SH-SY5Y (cell line): ENCODE measurements at regions not wholly inside any gene's neighbourhood (a gene's known extent, or its start where the extent isn't known, plus 50 kb on each side); places are given as distances from the start of the nearest gene placed in this dataset.
A peak's percentile ranks its signal among the peaks of the same experiment; 100 is the strongest.

Experiments used
- GATA2 ChIP-seq: IDR thresholded peaks from 2 replicates; pipeline ENCODE4 v1.6.1; 2011; ENCODE audit warnings: mild to moderate bottlenecking, low read depth, low read length
- GATA3 ChIP-seq: IDR thresholded peaks from 2 replicates; pipeline ENCODE4 v1.6.1; 2011; ENCODE audit warnings: low read depth, mild to moderate bottlenecking, low read length, moderate library complexity

GRCh38 chr10:3016016-3016415 is 51.3 kb upstream of the PFKP start:
- no peak for TF ChIP-seq GATA3
- no peak for TF ChIP-seq GATA2

- TF ChIP-seq GATA2 (no peak), GATA3 (no peak)
These were observed 52.4 kb upstream of the PFKP start for GRCh38 chr10:3014968-3015367.

- TF ChIP-seq GATA3 (no peak), GATA2 (no peak)
These were observed 55.1 kb upstream of the PFKP start for GRCh38 chr10:3012223-3012622.

DNA sequence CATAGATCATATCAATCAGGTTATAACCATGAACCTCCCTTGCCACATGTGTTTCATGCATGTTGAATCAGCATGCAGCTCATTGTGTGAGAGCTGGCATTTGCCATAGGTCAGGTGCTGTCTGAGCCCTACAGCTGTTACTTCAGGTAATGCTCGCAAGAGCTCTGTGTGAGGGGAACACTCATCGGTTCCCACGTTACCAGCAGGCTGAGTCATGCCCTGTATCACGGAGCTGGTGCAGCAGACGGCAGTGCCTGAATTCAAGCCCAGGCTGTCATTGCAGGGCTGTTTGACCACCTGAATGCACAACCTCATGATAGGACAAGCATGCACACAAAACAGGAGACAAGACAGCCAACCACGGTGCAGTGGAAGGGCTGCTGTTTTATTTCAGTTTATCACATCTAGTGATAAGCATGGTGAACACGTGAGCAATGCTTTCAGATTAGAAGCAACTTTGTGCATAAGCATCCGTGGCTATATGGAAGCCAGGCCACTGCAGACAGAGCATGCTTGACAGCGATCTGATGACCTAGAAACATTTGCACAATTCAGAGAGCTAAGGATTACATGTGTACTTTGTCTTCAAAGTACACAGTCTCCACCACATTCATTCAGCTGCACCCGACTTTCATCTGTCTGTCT is 56.4 kb upstream of the PFKP start:
- 0 out of 2 replicates have a peak, but pooled peaks have one; percentile 29 for TF ChIP-seq GATA3
- TF ChIP-seq GATA2: peak; percentile 84

DNA sequence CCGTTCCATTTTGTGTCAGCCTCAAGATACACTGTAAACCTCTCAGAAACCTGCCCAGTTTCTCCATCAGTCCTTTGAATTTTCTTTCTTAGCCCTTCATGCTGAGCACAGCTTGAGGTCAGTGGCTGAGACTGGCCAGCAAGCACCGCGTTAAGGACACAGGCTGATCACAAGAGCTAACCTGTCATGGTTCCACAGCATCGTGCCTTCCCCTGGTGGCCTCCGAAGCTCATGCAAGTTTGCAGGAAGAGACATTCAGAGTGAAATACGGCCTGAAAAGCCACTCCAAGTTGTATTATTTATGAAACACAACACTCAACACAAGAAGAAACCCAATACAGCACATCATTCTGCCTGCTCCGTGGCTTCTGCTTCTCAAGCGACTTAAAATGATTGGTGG is 57.0 kb upstream of the PFKP start:
- TF ChIP-seq GATA2: no peak

DNA sequence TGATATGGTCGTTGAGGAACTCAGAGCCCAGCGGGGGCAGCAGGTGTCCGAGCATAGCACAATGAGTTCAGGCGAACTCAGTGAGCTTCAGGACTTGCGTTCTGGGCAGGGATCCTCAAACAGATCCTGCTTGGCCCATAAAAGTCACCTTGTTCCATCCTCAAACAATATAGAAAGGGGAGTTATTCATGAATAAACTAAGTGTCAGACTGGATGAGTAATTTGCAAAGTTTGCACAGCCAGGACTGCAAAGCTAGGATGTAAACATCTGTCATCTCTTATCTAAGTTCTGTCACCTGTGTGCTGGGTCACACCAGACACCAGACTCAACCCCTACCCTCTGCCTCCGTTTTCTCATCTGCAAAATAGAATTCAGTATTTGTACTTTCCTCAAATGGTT is 58.0 kb upstream of the PFKP start:
- TF ChIP-seq GATA2 (no peak), GATA3 (no peak)

- TF ChIP-seq GATA3: no peak
- TF ChIP-seq GATA2: no peak
These were observed 58.7 kb upstream of the PFKP start for GRCh38 chr10:3008518-3009195.

DNA sequence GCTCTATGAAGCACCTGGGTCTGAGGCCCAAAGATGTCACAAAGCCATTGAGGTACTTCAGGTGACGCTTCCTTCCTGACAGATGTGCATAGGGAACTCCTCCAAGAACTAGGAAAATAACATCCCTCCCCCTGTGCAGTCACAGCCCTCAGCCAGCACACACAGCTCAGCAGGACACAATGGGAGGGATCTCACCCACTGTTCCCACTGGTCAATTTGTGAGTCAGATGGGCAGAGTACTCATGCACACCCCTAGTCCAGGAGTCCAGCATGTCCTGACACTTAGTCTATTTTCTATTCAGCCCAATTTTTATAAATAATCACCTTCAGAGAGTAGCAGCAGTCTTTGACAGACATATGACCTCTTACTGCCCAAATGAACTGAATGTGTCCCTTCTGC is 60.7 kb upstream of the PFKP start:
- TF ChIP-seq GATA2 (no peak), GATA3 (no peak)

- TF ChIP-seq GATA3 (no peak), GATA2 (no peak)
These were observed 61.3 kb upstream of the PFKP start for GRCh38 chr10:3006093-3006492.

DNA sequence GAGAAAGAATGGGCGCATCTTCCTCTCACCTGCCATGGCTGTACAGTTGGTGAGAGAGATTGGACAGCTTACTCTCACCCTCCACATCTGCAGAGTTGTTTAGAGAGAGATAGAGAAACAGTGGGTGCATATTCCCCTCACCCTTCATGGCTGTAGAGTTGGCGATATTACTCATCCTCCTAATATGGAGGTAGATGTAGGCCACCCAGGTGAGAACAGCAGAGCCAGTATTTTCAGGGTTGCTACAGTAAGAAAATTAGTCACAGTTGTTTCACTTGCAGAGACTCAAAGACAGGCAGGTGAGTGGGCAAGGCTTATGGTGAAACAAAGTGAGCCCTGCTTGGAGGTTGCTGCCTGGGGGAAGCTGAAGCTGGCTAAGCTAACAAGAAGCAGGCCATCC is 65.0 kb upstream of the PFKP start:
- TF ChIP-seq GATA3 (no peak), GATA2 (no peak)

DNA sequence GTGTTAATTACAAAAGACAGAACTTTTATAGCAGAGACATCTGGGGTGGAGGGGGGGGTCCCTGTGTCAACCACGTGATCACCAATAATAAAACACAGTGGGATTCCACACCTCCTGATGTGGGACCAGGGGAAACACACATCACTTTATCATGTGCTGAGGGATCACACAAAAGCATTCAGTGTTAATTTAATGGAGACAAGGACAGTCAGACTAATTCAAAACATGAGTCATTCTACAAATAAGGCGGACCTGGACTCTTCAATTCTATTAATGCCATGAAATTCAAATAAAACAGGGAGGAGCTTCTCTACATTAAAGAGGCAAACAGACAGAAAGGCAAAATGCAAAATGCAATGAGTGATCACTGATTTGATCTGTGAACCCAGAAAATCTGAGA is 67.3 kb upstream of the PFKP start:
- TF ChIP-seq GATA3 (no peak), GATA2 (no peak)

GRCh38 chr10:2994221-2994961 is 73.0 kb upstream of the PFKP start:
- TF ChIP-seq GATA2: no peak
- TF ChIP-seq GATA3: no peak

DNA sequence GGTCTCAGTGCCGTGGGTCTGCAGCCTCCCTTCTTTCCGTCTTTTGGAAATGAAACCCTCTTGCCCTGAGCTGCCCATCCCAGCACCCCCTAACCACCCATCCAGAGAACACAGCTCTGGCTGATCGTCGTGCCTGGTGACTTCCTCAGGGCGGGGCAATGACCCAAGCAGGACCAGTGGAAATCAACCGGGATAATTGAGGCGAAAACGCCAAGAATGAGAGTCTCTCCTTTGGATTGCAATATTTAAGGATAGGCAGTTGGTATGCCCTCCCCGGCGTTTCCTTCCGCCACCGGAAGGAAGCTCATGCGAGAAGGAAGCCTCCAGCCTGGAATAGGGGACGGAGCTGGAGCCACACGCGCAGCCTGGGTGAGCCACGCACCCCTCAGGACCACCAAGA is 73.7 kb upstream of the PFKP start:
- TF ChIP-seq GATA3 (no peak), GATA2 (no peak)

GRCh38 chr10:2992401-2993198 is 74.7 kb upstream of the PFKP start:
- TF ChIP-seq GATA2: no peak
- no peak for TF ChIP-seq GATA3

DNA sequence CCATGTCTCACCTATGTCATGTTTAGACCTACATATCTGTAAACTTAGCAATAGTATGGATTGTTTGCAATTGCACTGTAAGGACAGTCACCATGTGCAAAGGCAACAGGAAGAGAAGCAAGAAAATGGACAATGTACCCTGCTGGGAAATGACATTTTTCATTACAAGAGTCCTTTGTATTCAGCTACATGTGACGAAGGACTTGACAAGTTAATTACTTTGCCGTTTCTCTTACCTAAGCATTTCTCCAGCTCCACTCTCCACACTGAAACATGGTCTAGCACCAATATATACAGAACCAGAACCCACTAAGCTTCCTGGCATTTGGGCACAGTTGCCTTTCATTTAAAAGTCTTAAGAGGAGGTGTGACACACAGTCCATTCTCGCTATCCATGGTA is 76.6 kb upstream of the PFKP start:
- no peak for TF ChIP-seq GATA3
- TF ChIP-seq GATA2: no peak
